ENCODE measurements at regions not wholly inside any gene's neighbourhood (a gene's known extent, or its start where the extent isn't known, plus 50 kb on each side); places are given as distances from the start of the nearest gene placed in this dataset.

GRCh38 chr1:184867866-184868689 lies 106.2 kb downstream of the NIBAN1 start:
- Histone ChIP-seq H2BK12ac (ENCODE audit: low read depth, low read length) (no peak overlapping the region), H3K4me1 (replicated peaks in 1 of 4; ENCODE audit: control insufficient read depth in 3 of 4, insufficient read depth in 4 of 4, low read length in 3 of 4) (no peaks in the 10 kb centered on the region), H2BK5ac (ENCODE audit: low read depth, low read length) (no peak overlapping the region), H3K79me1 (ENCODE audit: low read depth, low read length) (no peaks in the 10 kb centered on the region), H3K27ac (ENCODE audit: low read depth, low read length) (no peak overlapping the region), H3K56ac (replicated peaks; ENCODE audit: insufficient read length, low read depth, low read length) (no peak overlapping the region), H4K20me1 (replicated peaks in 1 of 2; ENCODE audit: control insufficient read depth in 1 of 2, insufficient read depth in 2 of 2, low read length in 2 of 2) (peaks cover 0 to 2% of the 10 kb centered on the region in 2 experiments), H3K4me3 (ENCODE audit: extremely low read depth in 1 of 4, insufficient read depth in 2 of 4, low read depth in 3 of 4, low read length in 4 of 4) (no peak overlapping the region), H3K14ac (ENCODE audit: insufficient read length) (no peak overlapping the region), H4K8ac (ENCODE audit: extremely low read depth, insufficient read depth, low read length) (no peak overlapping the region), H3K9me3 (ENCODE audit: insufficient read depth in 2 of 2, low read depth in 1 of 2, low read length in 1 of 2) (no peaks in the 10 kb centered on the region), H3K18ac (ENCODE audit: extremely low read depth, low read length) (no peak overlapping the region), H2BK15ac (ENCODE audit: low read length) (no peak overlapping the region), H3K23ac (ENCODE audit: insufficient read length) (no peak overlapping the region), H3K27me3 (replicated peaks in 1 of 4; ENCODE audit: control insufficient read depth in 3 of 4, extremely low read depth in 1 of 4, insufficient read depth in 3 of 4, low read length in 3 of 4) (no peaks in the 10 kb centered on the region), H3K23me2 (ENCODE audit: low read depth, low read length) (no peaks in the 10 kb centered on the region), H3K79me2 (ENCODE audit: control insufficient read depth in 1 of 2, insufficient read depth in 2 of 2, low read length in 2 of 2) (no peaks in the 10 kb centered on the region), H3K36me3 (ENCODE audit: control insufficient read depth in 2 of 4, insufficient read depth in 4 of 4, low read length in 3 of 4) (no peaks in the 10 kb centered on the region), H2BK120ac (replicated peaks; ENCODE audit: low read depth, low read length) (no peak overlapping the region), H3K9ac (replicated peaks in 1 of 4; ENCODE audit: extremely low read depth in 1 of 4, low read depth in 3 of 4, low read length in 3 of 4) (no peak overlapping the region), H3K4me2 (ENCODE audit: insufficient read depth in 1 of 2, low read depth in 2 of 2, low read length in 2 of 2) (no peak overlapping the region), H2AFZ (ENCODE audit: low read length) (no peak overlapping the region), H4K91ac (replicated peaks; ENCODE audit: insufficient read length, low read length) (no peak overlapping the region), H4K5ac (ENCODE audit: insufficient read length, low read depth, low read length) (no peak overlapping the region), H3K4ac (replicated peaks; ENCODE audit: insufficient read length, low read depth, low read length) (no peak overlapping the region), H2BK20ac (ENCODE audit: low read length) (no peak overlapping the region), H2AK5ac (ENCODE audit: low read depth, low read length) (no peak overlapping the region)
- POLR2A ChIA-PET (ENCODE audit: partially characterized antibody) = no interaction called here
- FAIRE-seq = no peak
- 91% methylated on average over 4 of the region's 4 CpGs; no CpG with 5 or more reads in 1 of the 2 experiments for WGBS, 2 experiments (ENCODE audit: extremely low coverage in 1 of 2, insufficient coverage in 1 of 2, insufficient read length in 1 of 2, insufficient replicate concordance in 2 of 2, low coverage in 1 of 2, low lambda C conversion rate in 2 of 2, missing lambda C conversion rate in 1 of 2)
- no peak for TF ChIP-seq ZNF274 (IDR thresholded peaks at IDR 0.05; ENCODE audit: borderline replicate concordance, extremely low read depth, low read length)
- TF ChIP-seq RAD21 (IDR thresholded peaks at IDR 0.05 in 1 of 2, conservative IDR thresholded peaks at IDR 0.05 in 1 of 2; ENCODE audit: low read depth in 2 of 2, low read length in 2 of 2) = no peak
- TF ChIP-seq CHD2 (IDR thresholded peaks at IDR 0.05; ENCODE audit: low read length) = no peak
- TF ChIP-seq TAF7 (optimal IDR thresholded peaks at IDR 0.05; ENCODE audit: borderline replicate concordance, low read depth, low read length) = no peak
- no peak for TF ChIP-seq TAF1 (IDR thresholded peaks at IDR 0.05; ENCODE audit: low read depth, low read length)
- TF ChIP-seq SP4 (IDR thresholded peaks at IDR 0.05; ENCODE audit: low read length) = no peak
- no peak for TF ChIP-seq PHF8 (conservative IDR thresholded peaks at IDR 0.05; ENCODE audit: low read depth, low read length)
- TF ChIP-seq SUZ12 (IDR thresholded peaks at IDR 0.05; ENCODE audit: low read length) = no peak
- TF ChIP-seq EZH2 (IDR thresholded peaks at IDR 0.05; ENCODE audit: low read depth, low read length, severe bottlenecking) = no peak
- no peak for TF ChIP-seq GABPA (IDR thresholded peaks at IDR 0.05; ENCODE audit: borderline replicate concordance, insufficient read depth, low read length)
- no peak for TF ChIP-seq TEAD4 (IDR thresholded peaks at IDR 0.05; ENCODE audit: low read depth, low read length)
- TF ChIP-seq CHD1 (IDR thresholded peaks at IDR 0.05; ENCODE audit: low read depth, low read length) = no peak
- CTCF ChIA-PET (ENCODE audit: partially characterized antibody) = interaction anchor here (1.0 to 2.3 kb wide), 2 partner anchors 12 to 21 kb away, joined by 4 to 5 read pairs; no protein-coding TSS in a partner anchor
- DNase-seq (ENCODE audit: low read depth in 1 of 2, low spot score in 2 of 2) = no peak
